ENCODE measurements at regions not wholly inside any gene's neighbourhood (a gene's known extent, or its start where the extent isn't known, plus 50 kb on each side); places are given as distances from the start of the nearest gene placed in this dataset.

DNA sequence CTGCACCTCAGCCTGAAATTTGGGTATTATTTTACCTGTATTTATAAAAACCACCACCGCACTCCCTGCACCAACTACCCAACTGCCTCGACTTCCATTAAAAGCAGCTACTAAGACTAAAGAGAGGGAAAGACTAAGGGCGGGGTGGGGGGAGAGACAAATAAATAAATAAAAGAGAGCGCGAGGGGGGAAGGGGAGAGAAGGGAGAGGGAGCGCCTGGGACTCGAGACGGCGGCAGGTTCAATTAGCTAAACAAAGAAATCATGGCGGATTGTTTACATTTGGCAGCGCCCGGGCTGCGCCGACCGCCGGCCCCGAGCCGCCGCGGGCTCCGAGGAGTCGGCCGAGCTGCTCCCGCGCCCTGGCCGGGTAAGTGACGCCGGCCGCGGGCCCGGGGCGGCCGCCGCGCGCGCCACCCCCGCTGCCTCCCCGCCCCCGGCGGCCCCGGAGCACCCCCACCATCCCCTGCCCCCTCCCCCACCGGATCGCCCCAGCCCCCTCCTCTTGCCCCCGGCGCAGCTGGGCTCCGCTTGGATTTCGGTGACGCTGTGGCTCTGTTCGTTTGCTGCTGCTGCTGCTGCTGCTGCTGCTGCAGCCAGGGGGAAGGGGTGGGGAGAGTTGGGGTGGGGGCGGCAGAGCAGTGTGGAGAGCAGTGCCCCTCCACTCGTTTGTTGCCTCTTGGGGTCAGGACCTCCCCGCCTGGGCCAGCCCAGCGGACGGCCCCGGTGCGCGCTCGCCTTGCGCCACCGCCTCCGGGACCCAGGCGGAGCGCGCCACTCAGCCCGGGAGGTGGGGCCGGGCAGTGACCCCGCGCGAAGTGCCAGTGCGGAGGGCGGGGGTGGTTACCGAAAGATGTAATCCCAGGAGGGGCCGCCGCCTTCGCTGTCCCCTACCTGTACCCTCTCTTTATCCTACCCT lies 187.2 kb upstream of the FANCL start:
- TF ChIP-seq EZH2phosphoT487 (conservative IDR thresholded peaks at IDR 0.05; ENCODE audit: low read length): no peak
- TF ChIP-seq, protein P1, sequence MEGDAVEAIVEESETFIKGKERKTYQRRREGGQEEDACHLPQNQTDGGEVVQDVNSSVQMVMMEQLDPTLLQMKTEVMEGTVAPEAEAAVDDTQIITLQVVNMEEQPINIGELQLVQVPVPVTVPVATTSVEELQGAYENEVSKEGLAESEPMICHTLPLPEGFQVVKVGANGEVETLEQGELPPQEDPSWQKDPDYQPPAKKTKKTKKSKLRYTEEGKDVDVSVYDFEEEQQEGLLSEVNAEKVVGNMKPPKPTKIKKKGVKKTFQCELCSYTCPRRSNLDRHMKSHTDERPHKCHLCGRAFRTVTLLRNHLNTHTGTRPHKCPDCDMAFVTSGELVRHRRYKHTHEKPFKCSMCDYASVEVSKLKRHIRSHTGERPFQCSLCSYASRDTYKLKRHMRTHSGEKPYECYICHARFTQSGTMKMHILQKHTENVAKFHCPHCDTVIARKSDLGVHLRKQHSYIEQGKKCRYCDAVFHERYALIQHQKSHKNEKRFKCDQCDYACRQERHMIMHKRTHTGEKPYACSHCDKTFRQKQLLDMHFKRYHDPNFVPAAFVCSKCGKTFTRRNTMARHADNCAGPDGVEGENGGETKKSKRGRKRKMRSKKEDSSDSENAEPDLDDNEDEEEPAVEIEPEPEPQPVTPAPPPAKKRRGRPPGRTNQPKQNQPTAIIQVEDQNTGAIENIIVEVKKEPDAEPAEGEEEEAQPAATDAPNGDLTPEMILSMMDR (IDR thresholded peaks at IDR 0.05; ENCODE audit: insufficient read depth, low read length, poor library complexity, severe bottlenecking): no peak
